HEK293 (cell line): ENCODE measurements at regions not wholly inside any gene's neighbourhood (a gene's known extent, or its start where the extent isn't known, plus 50 kb on each side); places are given as distances from the start of the nearest gene placed in this dataset.

Source experiments
- CTCF ChIA-PET: fragments of 350-600 bp; formaldehyde crosslinking; extraction: SDS; loops from one replicate; lab custom pipeline; 2021; ENCODE audit warnings: antibody characterized with exemption; lab: Yijun Ruan, JAX
- POLR2A ChIA-PET: fragments of 300-600 bp; formaldehyde crosslinking; extraction: SDS; loops from one replicate; lab custom pipeline; 2020; ENCODE audit warnings: antibody characterized with exemption, inconsistent platforms; lab: Yijun Ruan, JAX
- H3K27ac ChIP-seq: fragments of 200-500 bp; sonication (Bioruptor generic); 2 replicates; pipeline ENCODE4 v1.5.1; 2014; ENCODE audit warnings: low read depth, low read length, control low read depth, inconsistent platforms; ENCODE audit errors: extremely low read depth
- H3K36me3 ChIP-seq, 2 experiments: fragments of 200-500 bp in 1 of 2; sonication (Bioruptor generic) in 1 of 2; 1 replicate in 1 of 2; 2 replicates in 1 of 2; pipeline ENCODE4 v1.5.1; 2014 to 2017; ENCODE audit warnings: inconsistent platforms in 2 of 2, low read length in 2 of 2; ENCODE audit not compliant: control insufficient read depth in 2 of 2, insufficient read depth in 1 of 2
- H3K4me1 ChIP-seq: fragments of 200-500 bp; sonication (Bioruptor generic); 2 replicates; pipeline ENCODE4 v1.5.1; 2014; ENCODE audit warnings: mild to moderate bottlenecking, low read length, inconsistent platforms; ENCODE audit not compliant: control insufficient read depth, insufficient read depth
- H3K4me3 ChIP-seq: 2 replicates; pipeline ENCODE4 v1.5.1; 2011; ENCODE audit warnings: low read depth, mild to moderate bottlenecking, control low read depth, low read length, moderate library complexity
- H3K9me3 ChIP-seq: fragments of 200-500 bp; sonication (Bioruptor generic); 2 replicates; pipeline ENCODE4 v1.5.1; 2014; ENCODE audit warnings: low read depth, low read length, inconsistent platforms; ENCODE audit not compliant: control insufficient read depth, insufficient read depth
- GLIS1 ChIP-seq: fragments of 450-650 bp; formaldehyde crosslinking; IDR thresholded peaks from 2 replicates; pipeline ENCODE4 v1.5.1; 2016; ENCODE audit warnings: missing biosample characterization, missing genetic modification characterization
- HIC1 ChIP-seq: fragments of 450-650 bp; formaldehyde crosslinking; IDR thresholded peaks from 2 replicates; pipeline ENCODE4 v1.5.1; 2016; ENCODE audit warnings: missing biosample characterization, missing genetic modification characterization
- KLF17 ChIP-seq: fragments of 450-650 bp; formaldehyde crosslinking; IDR thresholded peaks from 2 replicates; pipeline ENCODE4 v1.5.1; 2016; ENCODE audit warnings: missing biosample characterization, missing genetic modification characterization
- PATZ1 ChIP-seq: fragments of 450-650 bp; formaldehyde crosslinking; IDR thresholded peaks from 2 replicates; pipeline ENCODE4 v1.5.1; 2016; ENCODE audit warnings: missing biosample characterization, missing genetic modification characterization
- PRDM1 ChIP-seq: fragments of 450-650 bp; formaldehyde crosslinking; IDR thresholded peaks from 2 replicates; pipeline ENCODE4; 2016; ENCODE audit warnings: missing biosample characterization, missing genetic modification characterization
- REPIN1 ChIP-seq: fragments of 450-650 bp; formaldehyde crosslinking; IDR thresholded peaks from 2 replicates; pipeline ENCODE4 v1.5.1; 2017; ENCODE audit warnings: missing biosample characterization, missing genetic modification characterization, low read depth
- SP2 ChIP-seq: fragments of 450-650 bp; formaldehyde crosslinking; IDR thresholded peaks from 2 replicates; pipeline ENCODE4 v1.5.1; 2016; ENCODE audit warnings: missing biosample characterization, missing genetic modification characterization
- SP7 ChIP-seq: fragments of 450-650 bp; formaldehyde crosslinking; IDR thresholded peaks from 2 replicates; pipeline ENCODE4 v1.5.1; 2016; ENCODE audit warnings: missing biosample characterization, missing genetic modification characterization
- ZBTB17 ChIP-seq: fragments of 450-650 bp; formaldehyde crosslinking; IDR thresholded peaks from 2 replicates; pipeline ENCODE4 v1.5.1; 2016; ENCODE audit warnings: missing biosample characterization, missing genetic modification characterization
- ZBTB20 ChIP-seq: fragments of 450-650 bp; formaldehyde crosslinking; IDR thresholded peaks from 2 replicates; pipeline ENCODE4 v1.5.1; 2016; ENCODE audit warnings: missing biosample characterization, missing genetic modification characterization
- ZBTB48 ChIP-seq: fragments of 450-650 bp; formaldehyde crosslinking; IDR thresholded peaks from 2 replicates; pipeline ENCODE4 v1.5.1; 2016; ENCODE audit warnings: missing biosample characterization, missing genetic modification characterization
- ZBTB8A ChIP-seq: fragments of 450-650 bp; formaldehyde crosslinking; IDR thresholded peaks from 2 replicates; pipeline ENCODE4 v1.5.1; 2016; ENCODE audit warnings: missing biosample characterization, missing genetic modification characterization
- ZFP37 ChIP-seq: fragments of 450-650 bp; formaldehyde crosslinking; IDR thresholded peaks from 2 replicates; pipeline ENCODE4 v1.5.1; 2016; ENCODE audit warnings: missing biosample characterization, missing genetic modification characterization
- ZNF146 ChIP-seq: fragments of 450-650 bp; formaldehyde crosslinking; IDR thresholded peaks from 2 replicates; pipeline ENCODE4 v1.5.1; 2016; ENCODE audit warnings: missing biosample characterization, missing genetic modification characterization
- ZNF169 ChIP-seq: fragments of 450-650 bp; formaldehyde crosslinking; IDR thresholded peaks from 2 replicates; pipeline ENCODE4 v1.5.1; 2016; ENCODE audit warnings: missing biosample characterization, missing genetic modification characterization
- ZNF26 ChIP-seq: fragments of 450-650 bp; formaldehyde crosslinking; IDR thresholded peaks from 2 replicates; pipeline ENCODE4 v1.5.1; 2016; ENCODE audit warnings: missing biosample characterization, missing genetic modification characterization
- ZNF324 ChIP-seq: fragments of 450-650 bp; formaldehyde crosslinking; IDR thresholded peaks from 2 replicates; pipeline ENCODE4 v1.5.1; 2016; ENCODE audit warnings: missing biosample characterization, missing genetic modification characterization
- ZNF335 ChIP-seq: fragments of 450-650 bp; formaldehyde crosslinking; conservative IDR thresholded peaks from 2 replicates; pipeline ENCODE4 v1.5.1; 2016; ENCODE audit warnings: missing biosample characterization, missing genetic modification characterization
- ZNF571 ChIP-seq: fragments of 450-650 bp; formaldehyde crosslinking; IDR thresholded peaks from 2 replicates; pipeline ENCODE4 v1.5.0; 2017; ENCODE audit warnings: missing biosample characterization, missing genetic modification characterization
- ZNF585B ChIP-seq: fragments of 450-650 bp; formaldehyde crosslinking; IDR thresholded peaks from 2 replicates; pipeline ENCODE4 v1.5.1; 2016; ENCODE audit warnings: missing biosample characterization, missing genetic modification characterization
- ZNF600 ChIP-seq: fragments of 450-650 bp; formaldehyde crosslinking; IDR thresholded peaks from 2 replicates; pipeline ENCODE4 v1.5.1; 2016; ENCODE audit warnings: missing biosample characterization, missing genetic modification characterization
- ZNF654 ChIP-seq: fragments of 450-650 bp; formaldehyde crosslinking; IDR thresholded peaks from 2 replicates; pipeline ENCODE4 v1.5.1; 2016; ENCODE audit warnings: low read depth, missing biosample characterization, missing genetic modification characterization
- ZNF707 ChIP-seq: fragments of 450-650 bp; formaldehyde crosslinking; IDR thresholded peaks from 2 replicates; pipeline ENCODE4 v1.5.1; 2016; ENCODE audit warnings: missing biosample characterization, missing genetic modification characterization
- ZNF747 ChIP-seq: fragments of 450-650 bp; formaldehyde crosslinking; IDR thresholded peaks from 2 replicates; pipeline ENCODE4 v1.5.1; 2016; ENCODE audit warnings: missing biosample characterization, missing genetic modification characterization
- ZNF768 ChIP-seq: fragments of 450-650 bp; formaldehyde crosslinking; IDR thresholded peaks from 2 replicates; pipeline ENCODE4 v1.5.1; 2018; ENCODE audit warnings: missing biosample characterization, mild to moderate bottlenecking, missing genetic modification characterization
- ZNF830 ChIP-seq: fragments of 450-650 bp; IDR thresholded peaks from 2 replicates; pipeline ENCODE4 v1.5.0; 2018; ENCODE audit warnings: missing biosample characterization, missing genetic modification characterization, low read depth, mild to moderate bottlenecking, moderate library complexity
- ZXDB ChIP-seq: fragments of 450-650 bp; formaldehyde crosslinking; IDR thresholded peaks from 2 replicates; pipeline ENCODE4 v1.5.1; 2016; ENCODE audit warnings: missing biosample characterization, missing genetic modification characterization

- Histone ChIP-seq H3K9me3 (no peaks in the 10 kb centered on the region), H3K4me1 (no peaks in the 10 kb centered on the region), H3K27ac (no peak overlapping the region), H3K4me3 (no peak overlapping the region), H3K36me3 (no peaks in the 10 kb centered on the region)
- ChIA-PET POLR2A (interaction anchor here (0.5 to 1.9 kb wide), 4 partner anchors 54 to 107 kb away, joined by 3 read pairs; partner anchors contain the start of gene CAPRIN1), CTCF (interaction anchor here (0.6 to 6.5 kb wide), 27 partner anchors 9 to 495 kb away, joined by 3 to 47 read pairs (median 5); partner anchors contain the start of gene CAPRIN1)
- TF ChIP-seq ZBTB48 (tag by site-specific recombination) (peak; percentile 76), ZBTB17 (peak; percentile 64), PRDM1 (tag by site-specific recombination) (peak; percentile 41), ZNF707 (tag by site-specific recombination) (no peak), ZNF335 (tag by site-specific recombination) (0 out of 2 replicates have a peak, but pooled peaks have one; percentile 25), PATZ1 (tag by site-specific recombination) (0 out of 2 replicates have a peak, but pooled peaks have one; percentile 25), GLIS1 (tag by site-specific recombination) (0 out of 2 replicates have a peak, but pooled peaks have one; percentile 17), HIC1 (tag by site-specific recombination) (no peak)
These were observed 53.8 kb upstream of the CAPRIN1 start for GRCh38 chr11:33997584-33998251.

GRCh38 chr11:33996498-33997454 lies 54.8 kb upstream of the CAPRIN1 start:
- ChIA-PET CTCF (interaction anchor here (0.6 to 6.5 kb wide), 35 partner anchors 8 to 936 kb away, joined by 3 to 47 read pairs (median 3); partner anchors contain the start of gene CAPRIN1), POLR2A (interaction anchor here (0.5 to 1.9 kb wide), 5 partner anchors 55 to 362 kb away, joined by 3 to 4 read pairs (median 3); partner anchors contain the start of gene CAPRIN1)
- Histone ChIP-seq H3K4me1 (no peaks in the 10 kb centered on the region), H3K4me3 (no peak overlapping the region), H3K36me3 (no peaks in the 10 kb centered on the region), H3K27ac (no peak overlapping the region), H3K9me3 (no peaks in the 10 kb centered on the region)
- TF ChIP-seq ZXDB (no peak), KLF17 (no peak), ZFP37 (tag by site-specific recombination) (no peak), ZNF600 (tag by site-specific recombination) (peak; percentile 90), ZNF768 (tag by site-specific recombination) (0 out of 2 replicates have a peak, but pooled peaks have one; percentile 19), ZNF585B (no peak), ZNF324 (no peak), ZNF654 (tag by site-specific recombination) (peak; percentile 68), SP7 (tag by site-specific recombination) (0 out of 2 replicates have a peak, but pooled peaks have one; percentile 15), ZBTB20 (tag by site-specific recombination) (no peak), REPIN1 (tag by site-specific recombination) (no peak), SP2 (tag by site-specific recombination) (no peak), ZNF26 (no peak), ZBTB8A (tag by site-specific recombination) (no peak), ZNF747 (tag by site-specific recombination) (no peak), ZNF830 (tag by site-specific recombination) (no peak), PRDM1 (tag by site-specific recombination) (peak; percentile 16; the same call in 1 of the 2 replicates), ZNF571 (tag by site-specific recombination) (no peak), ZNF169 (tag by site-specific recombination) (no peak), ZNF146 (tag by site-specific recombination) (no peak)
